ENCODE measurements at regions not wholly inside any gene's neighbourhood (a gene's known extent, or its start where the extent isn't known, plus 50 kb on each side); places are given as distances from the start of the nearest gene placed in this dataset.

- TF ChIP-seq CTCF (IDR thresholded peaks at IDR 0.05) (no peak), EZH2phosphoT487 (IDR thresholded peaks at IDR 0.05) (no peak), EZH2 (IDR thresholded peaks at IDR 0.05) (no peak)
These were observed 349.5 kb downstream of the ZIC3 start for GRCh38 chrX:137915466-137915865.

Data from neural progenitor cell (in vitro differentiated cells).